Loucy (cell line): ENCODE measurements at regions not wholly inside any gene's neighbourhood (a gene's known extent, or its start where the extent isn't known, plus 50 kb on each side); places are given as distances from the start of the nearest gene placed in this dataset.

Experiments used
- H2AFZ ChIP-seq: fragments of 200-600 bp; sonication (generic); 2 replicates; pipeline ENCODE4 v1.6.0; 2016; ENCODE audit warnings: antibody characterized with exemption, mild to moderate bottlenecking, low read length, moderate library complexity
- H3F3A ChIP-seq: fragments of 200-600 bp; 2 replicates; pipeline ENCODE4 v1.6.0; 2016; ENCODE audit warnings: antibody characterized with exemption, low read depth, mild to moderate bottlenecking
- H3K27me3 ChIP-seq: fragments of 200-600 bp; sonication (generic); 2 replicates; pipeline ENCODE4 v1.6.1; 2014; ENCODE audit warnings: low read length, mild to moderate bottlenecking; ENCODE audit not compliant: insufficient read depth, poor library complexity, severe bottlenecking
- H3K36me3 ChIP-seq: fragments of 200-600 bp; sonication (generic); 2 replicates; pipeline ENCODE4 v1.6.1; 2016; ENCODE audit warnings: low read length; ENCODE audit not compliant: insufficient read depth
- H3K4me1 ChIP-seq: fragments of 200-600 bp; sonication (generic); 2 replicates; pipeline ENCODE4 v1.5.1; 2014; ENCODE audit warnings: low read length, mild to moderate bottlenecking; ENCODE audit not compliant: insufficient read depth, poor library complexity, severe bottlenecking
- H3K4me2 ChIP-seq: fragments of 200-600 bp; sonication (generic); 2 replicates; pipeline ENCODE4 v1.6.0; 2014; ENCODE audit warnings: antibody characterized with exemption, low read length, low read depth, mild to moderate bottlenecking; ENCODE audit not compliant: poor library complexity, severe bottlenecking
- H3K4me3 ChIP-seq: fragments of 200-600 bp; sonication (generic); 2 replicates; pipeline ENCODE4 v1.5.1; 2014; ENCODE audit warnings: low read length, mild to moderate bottlenecking, mixed read lengths; ENCODE audit not compliant: poor library complexity, severe bottlenecking
- H3K79me2 ChIP-seq: fragments of 200-600 bp; sonication (generic); 2 replicates; pipeline ENCODE4 v1.6.1; 2014; ENCODE audit warnings: low read length; ENCODE audit not compliant: insufficient read depth
- H3K9ac ChIP-seq: fragments of 200-600 bp; sonication (generic); 2 replicates; pipeline ENCODE4 v1.6.0; 2014; ENCODE audit warnings: mild to moderate bottlenecking, low read depth, low read length, moderate library complexity; ENCODE audit not compliant: poor library complexity, severe bottlenecking
- H3K9me2 ChIP-seq: fragments of 200-600 bp; sonication (generic); replicated peaks from 2 replicates; pipeline ENCODE4 v1.6.1; 2016; ENCODE audit warnings: low read depth, low read length, mixed read lengths
- H3K9me3 ChIP-seq: fragments of 200-600 bp; sonication (generic); 2 replicates; pipeline ENCODE4 v1.6.1; 2014; ENCODE audit warnings: mild to moderate bottlenecking, antibody characterized with exemption, low read length, low read depth; ENCODE audit not compliant: insufficient read depth
- H4K20me1 ChIP-seq: fragments of 200-600 bp; sonication (generic); 2 replicates; pipeline ENCODE4 v1.6.0; 2014; ENCODE audit warnings: antibody characterized with exemption, low read length, mild to moderate bottlenecking; ENCODE audit not compliant: insufficient read depth, poor library complexity, severe bottlenecking
- CTCF ChIP-seq: fragments of 200-600 bp; sonication (generic); conservative IDR thresholded peaks from 2 replicates; pipeline ENCODE4 v1.5.1; 2014; ENCODE audit warnings: mild to moderate bottlenecking, antibody characterized with exemption, low read length
- EZH2phosphoT487 ChIP-seq: fragments of 200-600 bp; IDR thresholded peaks from 2 replicates; pipeline ENCODE4 v1.6.1; 2018; ENCODE audit warnings: antibody characterized with exemption, mild to moderate bottlenecking, moderate library complexity, borderline replicate concordance

- H3F3A ChIP-seq = no peaks in the 10 kb centered on the region
- TF ChIP-seq CTCF (no peak), EZH2phosphoT487 (no peak)
- no peak overlapping the region for H2AFZ ChIP-seq
- H3K4me1 ChIP-seq = no peaks in the 10 kb centered on the region
- no peaks in the 10 kb centered on the region for H3K9me2 ChIP-seq
- H3K9me3 ChIP-seq = no peaks in the 10 kb centered on the region
- no peak overlapping the region for H3K9ac ChIP-seq
- H3K4me2 ChIP-seq = no peak overlapping the region
- H3K27me3 ChIP-seq = no peaks in the 10 kb centered on the region
- H3K36me3 ChIP-seq = no peaks in the 10 kb centered on the region
- no peaks in the 10 kb centered on the region for H3K79me2 ChIP-seq
- H3K4me3 ChIP-seq = no peak overlapping the region
- H4K20me1 ChIP-seq = no peaks in the 10 kb centered on the region
Observed at GRCh38 chr13:103935117-103935516, 868.9 kb upstream of the SLC10A2 start.

- H3K9me3 ChIP-seq = no peaks in the 10 kb centered on the region
- no peaks in the 10 kb centered on the region for H3K4me1 ChIP-seq
- no peaks in the 10 kb centered on the region for H3K79me2 ChIP-seq
- no peak overlapping the region for H3K9ac ChIP-seq
- no peak for TF ChIP-seq CTCF
- TF ChIP-seq EZH2phosphoT487 = no peak
- H3K4me3 ChIP-seq = no peak overlapping the region
- no peaks in the 10 kb centered on the region for H3K36me3 ChIP-seq
- no peaks in the 10 kb centered on the region for H3F3A ChIP-seq
- H3K4me2 ChIP-seq = no peak overlapping the region
- H3K9me2 ChIP-seq = no peaks in the 10 kb centered on the region
- H2AFZ ChIP-seq = no peak overlapping the region
- H3K27me3 ChIP-seq = no peaks in the 10 kb centered on the region
- no peaks in the 10 kb centered on the region for H4K20me1 ChIP-seq
Observed at GRCh38 chr13:103931885-103932284, 865.7 kb upstream of the SLC10A2 start.

- H3K9me2 ChIP-seq = no peaks in the 10 kb centered on the region
- no peak overlapping the region for H3K4me3 ChIP-seq
- no peaks in the 10 kb centered on the region for H3K9me3 ChIP-seq
- H4K20me1 ChIP-seq = no peaks in the 10 kb centered on the region
- H3K4me1 ChIP-seq = no peaks in the 10 kb centered on the region
- TF ChIP-seq CTCF = no peak
- no peak for TF ChIP-seq EZH2phosphoT487
- H2AFZ ChIP-seq = no peak overlapping the region
- H3K27me3 ChIP-seq = no peaks in the 10 kb centered on the region
- no peak overlapping the region for H3K4me2 ChIP-seq
- no peaks in the 10 kb centered on the region for H3K79me2 ChIP-seq
- H3F3A ChIP-seq = no peaks in the 10 kb centered on the region
- H3K9ac ChIP-seq = no peak overlapping the region
- no peaks in the 10 kb centered on the region for H3K36me3 ChIP-seq
Observed at GRCh38 chr13:103931331-103931845, 865.2 kb upstream of the SLC10A2 start.
